Activated T-helper 1 cell treated with anti-CD3 and anti-CD28 coated beads, Interleukin-12 subunit alpha, Interleukin-12 subunit beta, Interleukin-2, Interleukin-4 antibody, amounts not matched to agents 30 ng/mL and 10 ng/mL and 1 ng/mL, durations not matched to agents 14 hours and 24 hours and 36 hours (primary cell): ENCODE measurements at regions not wholly inside any gene's neighbourhood (a gene's known extent, or its start where the extent isn't known, plus 50 kb on each side); places are given as distances from the start of the nearest gene placed in this dataset.
"Not testable (repeated sequence)": the region's sequence is repeated elsewhere in the genome, so short reads cannot be mapped to it uniquely, and the experiment has no call there.

Experiments used
- DNase-seq: peaks from one replicate; pipeline ENCODE4 v3.0.0; 2021; ENCODE audit warnings: low spot score
- H3K27ac Mint-ChIP-seq: one replicate; pipeline ENCODE4 v1.8.0; 2021; ENCODE audit warnings: mild to moderate bottlenecking, mixed read lengths
- H3K27me3 Mint-ChIP-seq: one replicate; pipeline ENCODE4 v1.8.0; 2022; ENCODE audit warnings: mild to moderate bottlenecking, moderate library complexity, mixed read lengths; ENCODE audit not compliant: insufficient read depth
- H3K36me3 Mint-ChIP-seq: one replicate; pipeline ENCODE4 v1.8.0; 2021; ENCODE audit warnings: low read depth, mixed read lengths
- H3K4me1 Mint-ChIP-seq: one replicate; pipeline ENCODE4 v1.8.0; 2021; ENCODE audit warnings: low read depth, mixed read lengths
- H3K4me3 Mint-ChIP-seq: one replicate; pipeline ENCODE4 v1.8.0; 2021; ENCODE audit warnings: mild to moderate bottlenecking, moderate library complexity, mixed read lengths
- H3K9me3 Mint-ChIP-seq: one replicate; pipeline ENCODE4 v1.8.0; 2021; ENCODE audit warnings: mixed read lengths
- intact Hi-C: fragments of 100-400 bp; cut with micrococcal nuclease; formaldehyde crosslinking; loops from one replicate; pipeline ENCODE4 v1.15.1; 2024

DNA sequence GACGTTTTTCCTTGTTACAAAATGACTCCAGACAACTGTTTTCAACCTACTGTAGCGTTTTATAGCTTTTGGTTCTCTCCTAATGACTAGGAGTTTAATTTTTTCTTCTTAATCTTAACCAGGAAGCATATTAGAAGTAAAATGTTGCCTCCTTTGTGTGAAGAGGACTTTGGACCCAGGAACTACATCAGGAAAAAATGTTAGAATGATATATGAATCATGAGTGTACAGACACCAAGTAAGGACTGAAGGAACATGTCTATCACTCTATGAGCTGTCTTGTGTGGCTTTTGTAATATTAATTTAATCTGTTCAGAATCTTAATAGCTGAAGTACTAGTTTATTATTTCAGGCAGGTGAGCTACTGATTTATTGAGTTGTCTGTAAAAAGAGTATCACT lies 71.0 kb upstream of the MARCKS start:
- no peak overlapping the region for H3K4me3 Mint-ChIP-seq
- H3K27me3 Mint-ChIP-seq, result peaks cover 2% of the 10 kb centered on the region
- intact Hi-C loops, result no loop called here
- H3K36me3 Mint-ChIP-seq, result no peaks in the 10 kb centered on the region
- H3K27ac Mint-ChIP-seq, result no peak overlapping the region
- DNase-seq, result no peak
- no peaks in the 10 kb centered on the region for H3K9me3 Mint-ChIP-seq
- no peaks in the 10 kb centered on the region for H3K4me1 Mint-ChIP-seq

DNA sequence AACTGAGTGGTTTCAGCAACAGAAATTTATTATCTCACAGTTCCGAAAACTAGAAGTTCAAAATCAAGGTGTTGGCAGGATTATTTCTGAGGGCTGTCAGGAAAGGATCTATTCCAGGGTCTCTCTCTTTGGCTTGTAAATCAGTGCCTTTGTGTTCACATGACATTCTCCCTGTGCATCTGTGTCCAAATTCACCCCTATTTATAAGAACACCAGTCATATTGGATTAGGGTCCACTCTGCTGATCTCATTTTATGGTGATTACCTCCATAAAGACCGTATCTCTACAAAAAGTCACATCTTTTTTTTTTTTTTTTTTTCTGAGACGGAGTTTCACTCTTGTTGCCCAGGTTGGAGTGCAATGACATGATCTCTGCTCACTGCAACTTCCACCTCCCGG lies 68.6 kb upstream of the MARCKS start:
- Mint-ChIP-seq H3K4me3 (no peak overlapping the region), H3K4me1 (no peaks in the 10 kb centered on the region), H3K36me3 (no peaks in the 10 kb centered on the region), H3K27ac (no peak overlapping the region), H3K9me3 (no peaks in the 10 kb centered on the region), H3K27me3 (peaks cover 2% of the 10 kb centered on the region)
- intact Hi-C loops, result no loop called here
- DNase-seq, result no peak

DNA sequence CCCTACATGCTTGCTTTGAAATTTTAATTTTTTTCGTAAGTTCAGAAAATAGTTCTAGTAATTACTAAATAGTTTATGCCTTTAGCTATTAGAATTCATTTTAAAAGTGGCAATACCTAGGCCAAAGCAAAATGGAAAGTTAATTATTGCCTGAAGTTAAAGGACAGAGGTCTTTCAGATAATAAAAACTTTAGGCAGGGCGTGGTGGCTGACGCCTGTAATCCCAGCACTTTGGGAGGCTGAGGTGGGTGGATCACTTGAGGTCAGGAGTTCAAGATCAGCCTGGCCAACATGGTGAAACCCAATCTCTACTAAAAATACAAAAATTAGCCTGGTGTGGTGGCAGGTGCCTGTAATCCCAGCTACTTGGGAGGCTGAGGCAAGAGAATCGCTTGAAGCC lies 65.9 kb upstream of the MARCKS start:
- H3K27me3 Mint-ChIP-seq, H3K4me1 Mint-ChIP-seq, H3K36me3 Mint-ChIP-seq, H3K9me3 Mint-ChIP-seq, H3K4me3 Mint-ChIP-seq, DNase-seq, intact Hi-C loops, H3K27ac Mint-ChIP-seq: not testable (repeated sequence)

- DNase-seq, H3K27me3 Mint-ChIP-seq, intact Hi-C loops, H3K4me3 Mint-ChIP-seq, H3K4me1 Mint-ChIP-seq, H3K27ac Mint-ChIP-seq, H3K9me3 Mint-ChIP-seq, H3K36me3 Mint-ChIP-seq: not testable (repeated sequence)
These were observed 61.8 kb upstream of the MARCKS start for GRCh38 chr6:113795371-113795770.

- Mint-ChIP-seq H3K27ac (no peak overlapping the region), H3K4me3 (no peak overlapping the region), H3K27me3 (no peaks in the 10 kb centered on the region), H3K36me3 (no peaks in the 10 kb centered on the region), H3K4me1 (no peaks in the 10 kb centered on the region), H3K9me3 (no peaks in the 10 kb centered on the region)
- DNase-seq, result no peak
- intact Hi-C loops, result no loop called here
These were observed 61.1 kb upstream of the MARCKS start for GRCh38 chr6:113796038-113796437.

DNA sequence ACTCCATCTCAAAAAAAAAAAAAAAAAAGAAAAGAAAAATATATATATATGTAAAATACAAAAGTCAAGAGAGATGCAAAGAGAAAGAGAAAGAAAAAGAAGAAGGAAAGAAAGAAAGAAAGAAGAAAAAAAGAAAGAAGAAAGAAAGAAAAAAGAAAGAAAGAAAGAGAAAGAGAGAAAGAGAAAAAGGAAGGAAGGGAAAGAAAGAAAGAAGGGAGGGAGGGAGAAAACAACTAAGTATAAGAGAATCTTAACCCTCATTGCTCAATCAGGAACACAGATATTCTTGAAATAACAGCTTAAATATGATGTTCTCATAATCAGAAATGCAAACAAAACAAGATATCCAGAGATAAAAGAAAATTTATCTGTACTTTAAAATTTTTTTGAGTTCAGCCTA lies 54.4 kb upstream of the MARCKS start:
- Mint-ChIP-seq H3K36me3 (no peaks in the 10 kb centered on the region), H3K27ac (no peak overlapping the region), H3K4me3 (no peak overlapping the region), H3K9me3 (no peaks in the 10 kb centered on the region), H3K27me3 (peaks cover 3% of the 10 kb centered on the region), H3K4me1 (no peaks in the 10 kb centered on the region)
- intact Hi-C loops, result no loop called here
- no peak for DNase-seq

GRCh38 chr6:113805173-113805790 lies 51.9 kb upstream of the MARCKS start:
- Mint-ChIP-seq H3K27ac (no peak overlapping the region), H3K4me1 (no peaks in the 10 kb centered on the region), H3K4me3 (no peak overlapping the region), H3K9me3 (no peaks in the 10 kb centered on the region), H3K36me3 (no peaks in the 10 kb centered on the region), H3K27me3 (peaks cover 3% of the 10 kb centered on the region)
- intact Hi-C loops, result no loop called here
- DNase-seq, result no peak

DNA sequence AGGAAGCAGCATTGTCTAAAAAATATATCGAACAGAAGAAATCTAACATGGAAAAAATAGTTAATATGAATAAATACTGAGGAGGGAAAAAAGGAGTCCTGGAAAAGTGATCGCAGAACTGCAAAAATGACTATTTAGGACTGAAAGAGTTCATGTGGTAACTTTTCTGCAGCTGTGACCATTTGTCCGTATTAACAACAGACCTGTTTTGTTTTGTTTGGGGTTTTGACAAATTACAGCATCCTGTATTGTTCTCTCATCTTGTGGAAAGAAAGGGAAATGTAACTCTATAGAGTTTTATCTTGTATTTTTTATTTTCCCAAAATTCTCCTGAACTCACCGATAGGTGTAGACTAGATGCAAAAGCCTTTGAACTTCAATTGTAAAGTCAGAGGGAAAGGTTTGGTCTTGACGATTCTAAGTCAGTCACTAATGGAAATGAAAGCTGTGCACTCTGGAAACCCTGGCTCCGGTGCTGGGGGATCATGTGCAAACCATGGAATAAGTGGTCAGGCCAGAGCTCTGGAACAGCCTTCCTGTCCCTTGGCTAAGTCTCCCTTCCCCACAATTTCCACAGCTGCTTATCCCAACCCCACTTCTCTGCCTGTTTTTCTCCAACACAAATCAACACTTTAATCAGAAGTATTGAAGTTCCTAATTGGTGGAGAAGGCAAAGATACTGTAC lies 51.2 kb upstream of the MARCKS start:
- H3K4me1 Mint-ChIP-seq, result no peaks in the 10 kb centered on the region
- DNase-seq, result no peak
- H3K27ac Mint-ChIP-seq, result no peak overlapping the region
- H3K27me3 Mint-ChIP-seq, result peaks cover 3% of the 10 kb centered on the region
- no peak overlapping the region for H3K4me3 Mint-ChIP-seq
- H3K9me3 Mint-ChIP-seq, result no peaks in the 10 kb centered on the region
- intact Hi-C loops, result no loop called here
- H3K36me3 Mint-ChIP-seq, result no peaks in the 10 kb centered on the region
